HL-60 (cell line): ENCODE measurements at regions not wholly inside any gene's neighbourhood (a gene's known extent, or its start where the extent isn't known, plus 50 kb on each side); places are given as distances from the start of the nearest gene placed in this dataset.

Experiments
- CTCF ChIP-seq: IDR thresholded peaks from one replicate; pipeline ENCODE4 v1.5.1; 2011; ENCODE audit warnings: low read length, control low read depth, inconsistent platforms; ENCODE audit not compliant: insufficient read depth
- GABPA ChIP-seq: IDR thresholded peaks from 2 replicates; pipeline ENCODE4 v1.6.1; 2012; ENCODE audit warnings: low read depth
- POLR2AphosphoS5 ChIP-seq: IDR thresholded peaks from 2 replicates; pipeline ENCODE4 v1.6.1; 2012; ENCODE audit warnings: low read depth
- REST ChIP-seq: IDR thresholded peaks from 2 replicates; pipeline ENCODE4 v1.6.1; 2012; ENCODE audit warnings: low read depth; ENCODE audit not compliant: insufficient replicate concordance

GRCh38 chr3:10725846-10726245 is 90.2 kb upstream of the SLC6A11 start:
- TF ChIP-seq CTCF (no peak), REST (no peak), POLR2AphosphoS5 (no peak), GABPA (no peak)
